ENCODE measurements at regions not wholly inside any gene's neighbourhood (a gene's known extent, or its start where the extent isn't known, plus 50 kb on each side); places are given as distances from the start of the nearest gene placed in this dataset.
"Not testable (repeated sequence)": the region's sequence is repeated elsewhere in the genome, so short reads cannot be mapped to it uniquely, and the experiment has no call there.

- H3K4me1 Mint-ChIP-seq (ENCODE audit: low read depth), result no peaks in the 10 kb centered on the region
- H3K36me3 Mint-ChIP-seq (ENCODE audit: low read depth), result no peaks in the 10 kb centered on the region
- intact Hi-C loops (cut with micrococcal nuclease), result no loop called here
- no peaks in the 10 kb centered on the region for H3K9me3 Mint-ChIP-seq
- peaks cover 41% of the 10 kb centered on the region for H3K27me3 Mint-ChIP-seq (ENCODE audit: low read depth)
- CTCF ChIA-PET, result no interaction called here
- no peak for DNase-seq
- no peak overlapping the region for H3K4me3 Mint-ChIP-seq
- no peak overlapping the region for H3K27ac Mint-ChIP-seq
Observed at GRCh38 chr2:134027980-134028379, 225.9 kb upstream of the MGAT5 start.

DNA sequence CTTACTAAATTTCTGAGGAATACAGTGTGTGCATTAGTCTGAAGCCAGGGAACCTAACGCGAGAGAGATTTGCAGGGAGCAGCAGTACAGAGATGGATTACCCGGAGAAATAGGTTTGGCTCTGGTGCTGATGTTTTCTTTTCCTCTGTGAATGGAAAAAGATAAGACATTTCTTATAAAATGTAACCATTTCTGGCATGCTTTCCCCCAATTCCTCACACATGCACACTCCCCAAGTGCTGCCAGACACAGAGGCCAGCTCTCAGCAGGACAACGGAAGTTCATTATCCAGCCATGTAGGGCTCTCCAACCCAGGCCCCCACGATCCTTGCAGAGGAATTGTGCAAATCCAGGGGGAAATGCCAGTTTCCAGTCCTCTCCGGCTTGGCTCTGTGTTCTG, 224.5 kb upstream of the MGAT5 start:
- H3K4me1 Mint-ChIP-seq (ENCODE audit: low read depth), result no peaks in the 10 kb centered on the region
- no peaks in the 10 kb centered on the region for H3K9me3 Mint-ChIP-seq
- no peak for DNase-seq
- H3K4me3 Mint-ChIP-seq, result no peak overlapping the region
- H3K36me3 Mint-ChIP-seq (ENCODE audit: low read depth), result no peaks in the 10 kb centered on the region
- H3K27ac Mint-ChIP-seq, result no peak overlapping the region
- peaks cover 43% of the 10 kb centered on the region for H3K27me3 Mint-ChIP-seq (ENCODE audit: low read depth)
- CTCF ChIA-PET, result no interaction called here
- intact Hi-C loops (cut with micrococcal nuclease), result no loop called here

DNA sequence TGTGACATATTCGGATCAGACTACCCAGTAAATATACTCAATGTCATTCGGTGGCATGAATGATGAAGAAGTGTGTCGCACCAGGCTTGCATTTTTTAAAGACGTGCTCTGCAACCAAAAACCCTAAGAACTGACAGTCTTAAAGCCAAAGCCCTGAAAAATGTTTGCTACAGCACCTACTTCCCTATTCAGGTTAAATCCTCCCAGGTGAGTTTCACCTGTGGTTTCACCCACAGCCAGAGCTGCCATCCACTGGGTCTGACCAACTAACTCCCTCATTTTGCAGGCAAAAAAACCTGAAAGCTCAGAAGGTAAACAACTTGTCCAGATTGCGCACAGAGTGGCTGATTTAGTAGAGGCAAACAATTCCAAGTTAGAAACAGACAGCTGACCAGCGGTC, 222.3 kb upstream of the MGAT5 start:
- Mint-ChIP-seq H3K36me3 (ENCODE audit: low read depth) (no peaks in the 10 kb centered on the region), H3K9me3 (no peaks in the 10 kb centered on the region), H3K4me3 (no peak overlapping the region), H3K27ac (no peak overlapping the region), H3K27me3 (ENCODE audit: low read depth) (peaks cover 40% of the 10 kb centered on the region), H3K4me1 (ENCODE audit: low read depth) (no peaks in the 10 kb centered on the region)
- CTCF ChIA-PET, result no interaction called here
- intact Hi-C loops (cut with micrococcal nuclease), result no loop called here
- no peak for DNase-seq

- no peaks in the 10 kb centered on the region for H3K36me3 Mint-ChIP-seq (ENCODE audit: low read depth)
- no peak overlapping the region for H3K4me3 Mint-ChIP-seq
- CTCF ChIA-PET, result no interaction called here
- no peak overlapping the region for H3K27ac Mint-ChIP-seq
- peaks cover 12% of the 10 kb centered on the region for H3K27me3 Mint-ChIP-seq (ENCODE audit: low read depth)
- H3K9me3 Mint-ChIP-seq, result no peaks in the 10 kb centered on the region
- H3K4me1 Mint-ChIP-seq (ENCODE audit: low read depth), result peaks cover 7% of the 10 kb centered on the region
- no peak for DNase-seq
- intact Hi-C loops (cut with micrococcal nuclease), result no loop called here
Observed at GRCh38 chr2:134035605-134036370, 218.1 kb upstream of the MGAT5 start.

GRCh38 chr2:134039912-134040581, 213.8 kb upstream of the MGAT5 start:
- DNase-seq, result no peak
- Mint-ChIP-seq H3K9me3 (no peaks in the 10 kb centered on the region), H3K36me3 (ENCODE audit: low read depth) (no peaks in the 10 kb centered on the region), H3K4me1 (ENCODE audit: low read depth) (peaks cover 7% of the 10 kb centered on the region), H3K27ac (no peak overlapping the region), H3K27me3 (ENCODE audit: low read depth) (peaks cover 11% of the 10 kb centered on the region), H3K4me3 (no peak overlapping the region)
- CTCF ChIA-PET, result no interaction called here
- intact Hi-C loops (cut with micrococcal nuclease), result no loop called here

GRCh38 chr2:134040626-134041172, 213.2 kb upstream of the MGAT5 start:
- peaks cover 17% of the 10 kb centered on the region for H3K27me3 Mint-ChIP-seq (ENCODE audit: low read depth)
- DNase-seq; H3K27ac Mint-ChIP-seq; H3K9me3 Mint-ChIP-seq; H3K4me1 Mint-ChIP-seq (ENCODE audit: low read depth); intact Hi-C loops (cut with micrococcal nuclease); H3K4me3 Mint-ChIP-seq; H3K36me3 Mint-ChIP-seq (ENCODE audit: low read depth); CTCF ChIA-PET: not testable (repeated sequence)

GRCh38 chr2:134041877-134042276, 212.0 kb upstream of the MGAT5 start:
- intact Hi-C loops (cut with micrococcal nuclease), result no loop called here
- Mint-ChIP-seq H3K27me3 (ENCODE audit: low read depth) (peaks cover 18% of the 10 kb centered on the region), H3K27ac (no peak overlapping the region), H3K4me3 (no peak overlapping the region), H3K4me1 (ENCODE audit: low read depth) (peaks cover 7% of the 10 kb centered on the region), H3K36me3 (ENCODE audit: low read depth) (no peaks in the 10 kb centered on the region), H3K9me3 (no peaks in the 10 kb centered on the region)
- no peak for DNase-seq
- CTCF ChIA-PET, result no interaction called here

DNA sequence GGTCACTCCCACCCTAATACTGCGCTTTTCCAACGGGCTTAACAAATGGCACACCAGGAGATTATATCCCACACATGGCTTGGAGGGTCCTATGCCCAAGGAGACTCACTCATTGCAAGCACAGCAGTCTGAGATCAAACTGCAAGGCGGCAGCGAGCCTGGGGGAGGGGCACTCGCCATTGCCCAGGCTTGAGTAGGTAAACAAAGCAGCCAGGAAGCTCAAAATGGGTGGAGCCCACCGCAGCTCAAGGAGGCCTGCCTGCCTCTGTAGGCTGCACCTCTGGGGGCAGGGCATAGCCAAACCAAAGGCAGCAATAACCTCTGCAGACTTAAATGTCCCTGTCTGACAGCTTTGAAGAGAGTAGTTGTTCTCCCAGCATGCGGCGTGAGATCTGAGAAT, 210.8 kb upstream of the MGAT5 start:
- intact Hi-C loops (cut with micrococcal nuclease); H3K4me3 Mint-ChIP-seq; H3K9me3 Mint-ChIP-seq; CTCF ChIA-PET; DNase-seq; H3K4me1 Mint-ChIP-seq (ENCODE audit: low read depth); H3K27ac Mint-ChIP-seq; H3K36me3 Mint-ChIP-seq (ENCODE audit: low read depth): not testable (repeated sequence)
- peaks cover 19% of the 10 kb centered on the region for H3K27me3 Mint-ChIP-seq (ENCODE audit: low read depth)

GRCh38 chr2:134052173-134052572, 201.7 kb upstream of the MGAT5 start:
- no peak overlapping the region for H3K4me3 Mint-ChIP-seq
- intact Hi-C loops (cut with micrococcal nuclease), result no loop called here
- peaks cover 2% of the 10 kb centered on the region for H3K27me3 Mint-ChIP-seq (ENCODE audit: low read depth)
- CTCF ChIA-PET, result no interaction called here
- H3K4me1 Mint-ChIP-seq (ENCODE audit: low read depth), result no peaks in the 10 kb centered on the region
- no peak overlapping the region for H3K27ac Mint-ChIP-seq
- DNase-seq, result no peak
- no peaks in the 10 kb centered on the region for H3K9me3 Mint-ChIP-seq
- no peaks in the 10 kb centered on the region for H3K36me3 Mint-ChIP-seq (ENCODE audit: low read depth)

- DNase-seq, result no peak
- Mint-ChIP-seq H3K36me3 (ENCODE audit: low read depth) (no peaks in the 10 kb centered on the region), H3K9me3 (no peaks in the 10 kb centered on the region), H3K4me1 (ENCODE audit: low read depth) (peaks cover 5% of the 10 kb centered on the region), H3K4me3 (no peak overlapping the region), H3K27me3 (ENCODE audit: low read depth) (no peaks in the 10 kb centered on the region), H3K27ac (no peak overlapping the region)
- intact Hi-C loops (cut with micrococcal nuclease), result no loop called here
- CTCF ChIA-PET, result no interaction called here
Observed at GRCh38 chr2:134056173-134056572, 197.7 kb upstream of the MGAT5 start.

DNA sequence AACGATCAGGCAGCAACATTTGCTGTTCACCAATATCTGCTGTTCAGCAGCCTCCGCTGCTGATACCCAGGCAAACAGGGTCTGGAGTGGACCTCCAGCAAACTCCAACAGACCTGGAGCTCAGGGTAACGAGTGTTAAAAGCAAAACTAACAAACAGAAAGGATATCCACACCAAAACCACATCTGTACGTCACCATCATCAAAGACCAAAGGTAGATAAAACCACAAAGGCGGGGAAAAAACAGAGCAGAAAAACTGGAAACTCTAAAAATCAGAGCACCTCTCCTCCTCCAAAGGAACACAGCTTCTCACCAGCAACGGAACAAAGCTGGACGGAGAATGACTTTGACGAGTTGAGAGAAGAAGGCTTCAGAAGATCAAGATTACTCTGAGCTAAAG, 192.8 kb upstream of the MGAT5 start:
- CTCF ChIA-PET, DNase-seq: not testable (repeated sequence)

DNA sequence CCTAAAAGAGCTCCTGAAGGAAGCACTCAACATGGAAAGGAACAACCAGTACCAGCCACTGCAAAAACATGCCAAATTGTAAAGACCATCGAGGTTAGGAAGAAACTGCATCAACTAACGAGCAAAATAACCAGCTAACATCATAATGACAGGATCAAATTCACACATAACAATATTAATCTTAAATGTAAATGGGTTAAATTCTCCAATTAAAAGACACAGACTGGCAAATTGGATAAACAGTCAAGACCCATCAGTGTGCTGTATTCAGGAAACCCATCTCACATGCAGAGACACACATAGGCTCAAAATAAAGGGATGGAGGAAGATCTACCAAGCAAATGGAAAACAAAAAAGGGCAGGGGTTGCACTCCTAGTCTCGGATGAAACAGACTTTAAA, 191.6 kb upstream of the MGAT5 start:
- intact Hi-C loops (cut with micrococcal nuclease); H3K36me3 Mint-ChIP-seq (ENCODE audit: low read depth): not testable (repeated sequence)

More for the DNA sequence above, 192.8 kb upstream of the MGAT5 start:
- H3K4me1 Mint-ChIP-seq (ENCODE audit: low read depth); H3K27ac Mint-ChIP-seq; intact Hi-C loops (cut with micrococcal nuclease); H3K36me3 Mint-ChIP-seq (ENCODE audit: low read depth); H3K4me3 Mint-ChIP-seq: not testable (repeated sequence)
- Mint-ChIP-seq H3K9me3 (peaks cover 14% of the 10 kb centered on the region), H3K27me3 (ENCODE audit: low read depth) (peaks cover 13% of the 10 kb centered on the region)

DNA sequence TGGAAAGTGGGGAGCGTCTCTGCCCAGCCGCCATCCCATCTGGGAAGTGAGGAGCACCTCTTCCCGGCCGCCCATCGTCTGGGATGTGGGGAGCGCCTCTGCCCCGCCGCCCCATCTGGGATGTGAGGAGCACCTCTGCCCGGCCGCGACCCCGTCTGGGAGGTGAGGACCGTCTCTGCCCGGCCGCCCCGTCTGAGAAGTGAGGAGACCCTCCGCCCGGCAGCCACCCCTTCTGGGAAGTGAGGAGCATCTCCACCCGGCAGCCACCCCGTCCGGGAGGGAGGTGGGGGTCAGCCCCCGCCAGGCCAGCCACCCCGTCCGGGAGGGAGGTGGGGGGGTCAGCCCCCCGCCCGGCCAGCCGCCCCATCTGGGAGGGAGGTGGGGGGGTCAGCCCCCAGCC, 190.0 kb upstream of the MGAT5 start:
- H3K36me3 Mint-ChIP-seq (ENCODE audit: low read depth); CTCF ChIA-PET; H3K4me3 Mint-ChIP-seq; H3K27ac Mint-ChIP-seq; H3K4me1 Mint-ChIP-seq (ENCODE audit: low read depth); intact Hi-C loops (cut with micrococcal nuclease); DNase-seq: not testable (repeated sequence)
- Mint-ChIP-seq H3K9me3 (peaks cover 14% of the 10 kb centered on the region), H3K27me3 (ENCODE audit: low read depth) (peaks cover 13% of the 10 kb centered on the region)

More for the DNA sequence above, 191.6 kb upstream of the MGAT5 start:
- CTCF ChIA-PET; H3K27ac Mint-ChIP-seq; H3K4me1 Mint-ChIP-seq (ENCODE audit: low read depth); H3K4me3 Mint-ChIP-seq; DNase-seq: not testable (repeated sequence)
- Mint-ChIP-seq H3K9me3 (peaks cover 14% of the 10 kb centered on the region), H3K27me3 (ENCODE audit: low read depth) (peaks cover 13% of the 10 kb centered on the region)

Measured in activated naive CD4-positive, alpha-beta T cell treated with anti-CD3 and anti-CD28 coated beads for 36 hours (primary cell).